GM21786 (cell line): ENCODE measurements at regions not wholly inside any gene's neighbourhood (a gene's known extent, or its start where the extent isn't known, plus 50 kb on each side); places are given as distances from the start of the nearest gene placed in this dataset.
"Not testable (repeated sequence)": the region's sequence is repeated elsewhere in the genome, so short reads cannot be mapped to it uniquely, and the experiment has no call there.

Experiments used
- ATAC-seq: cut with Tn5 transposase; IDR thresholded peaks from one replicate; pipeline ENCODE4 v1.9.1; 2021; ENCODE audit not compliant: unreplicated experiment

- no peak for ATAC-seq
These were observed 665.6 kb downstream of the C12orf50 start for GRCh38 chr12:87363497-87364084.

GRCh38 chr12:87349681-87350080 is 679.5 kb downstream of the C12orf50 start:
- no peak for ATAC-seq

- no peak for ATAC-seq
These were observed 681.1 kb downstream of the C12orf50 start for GRCh38 chr12:87348071-87348470.

GRCh38 chr12:87344699-87345098 is 684.5 kb downstream of the C12orf50 start:
- ATAC-seq = no peak

- ATAC-seq = no peak
These were observed 690.5 kb downstream of the C12orf50 start for GRCh38 chr12:87338681-87339080.

- ATAC-seq = no peak
These were observed 692.3 kb downstream of the C12orf50 start for GRCh38 chr12:87336814-87337336.

GRCh38 chr12:87332987-87333726 is 696.0 kb downstream of the C12orf50 start:
- ATAC-seq = no peak

GRCh38 chr12:87330071-87330555 is 699.1 kb downstream of the C12orf50 start:
- ATAC-seq = not testable (repeated sequence)

GRCh38 chr12:87329076-87329863 is 699.9 kb downstream of the C12orf50 start:
- ATAC-seq = no peak

- ATAC-seq = no peak
These were observed 705.8 kb downstream of the C12orf50 start for GRCh38 chr12:87323369-87323768.

GRCh38 chr12:87320724-87321123 is 708.5 kb downstream of the C12orf50 start:
- no peak for ATAC-seq

- no peak for ATAC-seq
These were observed 711.9 kb downstream of the C12orf50 start for GRCh38 chr12:87317302-87317701.

- ATAC-seq = peak; percentile 69
These were observed 718.0 kb downstream of the C12orf50 start for GRCh38 chr12:87311206-87311605.

- no peak for ATAC-seq
These were observed 719.1 kb downstream of the C12orf50 start for GRCh38 chr12:87310126-87310525.

- ATAC-seq = peak; percentile 55
These were observed 723.7 kb downstream of the C12orf50 start for GRCh38 chr12:87305481-87305880.

- ATAC-seq = no peak
These were observed 724.8 kb downstream of the C12orf50 start for GRCh38 chr12:87304406-87304805.

GRCh38 chr12:87303396-87304012 is 725.7 kb downstream of the C12orf50 start:
- no peak for ATAC-seq

GRCh38 chr12:87302126-87302745 is 727.0 kb downstream of the C12orf50 start:
- no peak for ATAC-seq

- no peak for ATAC-seq
These were observed 738.7 kb downstream of the C12orf50 start for GRCh38 chr12:87290505-87290904.

GRCh38 chr12:87283886-87284285 is 745.3 kb downstream of the C12orf50 start:
- no peak for ATAC-seq

GRCh38 chr12:87283111-87283510 is 746.1 kb downstream of the C12orf50 start:
- no peak for ATAC-seq
